Prostate gland (tissue), 2 donors: ENCODE measurements at regions not wholly inside any gene's neighbourhood (a gene's known extent, or its start where the extent isn't known, plus 50 kb on each side); places are given as distances from the start of the nearest gene placed in this dataset.

ENCODE experiments used
- POLR2A ChIP-seq: fragments of 450-650 bp; IDR thresholded peaks from one replicate; pipeline ENCODE4 v1.6.1; 2016; ENCODE audit warnings: antibody characterized with exemption, mild to moderate bottlenecking
- POLR2AphosphoS5 ChIP-seq: sonication (generic); formaldehyde crosslinking; IDR thresholded peaks from one replicate; pipeline ENCODE4 v1.6.1; 2017; ENCODE audit warnings: antibody characterized with exemption
- TF ChIP-seq, protein P1 (sequence below), 4 experiments: fragments of 200-600 bp in 2 of 4; fragments of 450-650 bp in 2 of 4; sonication (generic) in 2 of 4; IDR thresholded peaks; 1 replicate in 3 of 4; 2 replicates in 1 of 4; pipeline ENCODE4 v1.5.1; 2016 to 2019; ENCODE audit warnings: antibody characterized with exemption in 4 of 4, mild to moderate bottlenecking in 2 of 4, moderate library complexity in 2 of 4

DNA sequence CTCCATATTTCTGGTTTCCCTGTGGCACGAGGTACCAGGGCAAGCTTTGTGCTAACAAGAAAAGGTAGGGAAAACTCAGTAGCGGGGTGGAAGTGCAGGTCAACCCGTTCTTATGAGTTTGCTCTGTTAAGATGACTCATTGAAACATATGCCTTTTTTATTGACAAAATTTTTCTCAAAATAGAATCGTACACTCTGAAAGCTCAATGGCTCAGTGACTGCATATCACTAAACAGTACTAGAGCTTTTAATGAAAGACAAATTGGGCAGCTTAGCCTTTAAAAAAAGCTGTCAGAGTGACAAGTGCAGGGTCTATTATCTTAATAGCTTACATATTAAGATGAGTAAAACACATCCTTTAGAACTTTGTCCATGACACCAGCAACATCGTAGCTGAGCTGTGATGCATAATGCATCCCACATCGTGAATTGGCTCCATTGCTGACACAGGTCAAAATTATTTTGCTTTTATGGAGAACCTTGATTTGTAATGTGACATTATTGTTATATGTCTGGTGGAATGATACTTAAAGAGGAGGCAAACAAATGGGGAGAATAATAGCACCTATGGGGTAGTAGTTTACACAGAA, 264.4 kb downstream of the ETV1 start:
- TF ChIP-seq, protein P1, sequence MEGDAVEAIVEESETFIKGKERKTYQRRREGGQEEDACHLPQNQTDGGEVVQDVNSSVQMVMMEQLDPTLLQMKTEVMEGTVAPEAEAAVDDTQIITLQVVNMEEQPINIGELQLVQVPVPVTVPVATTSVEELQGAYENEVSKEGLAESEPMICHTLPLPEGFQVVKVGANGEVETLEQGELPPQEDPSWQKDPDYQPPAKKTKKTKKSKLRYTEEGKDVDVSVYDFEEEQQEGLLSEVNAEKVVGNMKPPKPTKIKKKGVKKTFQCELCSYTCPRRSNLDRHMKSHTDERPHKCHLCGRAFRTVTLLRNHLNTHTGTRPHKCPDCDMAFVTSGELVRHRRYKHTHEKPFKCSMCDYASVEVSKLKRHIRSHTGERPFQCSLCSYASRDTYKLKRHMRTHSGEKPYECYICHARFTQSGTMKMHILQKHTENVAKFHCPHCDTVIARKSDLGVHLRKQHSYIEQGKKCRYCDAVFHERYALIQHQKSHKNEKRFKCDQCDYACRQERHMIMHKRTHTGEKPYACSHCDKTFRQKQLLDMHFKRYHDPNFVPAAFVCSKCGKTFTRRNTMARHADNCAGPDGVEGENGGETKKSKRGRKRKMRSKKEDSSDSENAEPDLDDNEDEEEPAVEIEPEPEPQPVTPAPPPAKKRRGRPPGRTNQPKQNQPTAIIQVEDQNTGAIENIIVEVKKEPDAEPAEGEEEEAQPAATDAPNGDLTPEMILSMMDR (IDR thresholded peaks at IDR 0.05), result no peak
- TF ChIP-seq POLR2AphosphoS5 (peak; percentile 36), POLR2A (no peak)
